Fibroblast of mammary gland (primary cell): ENCODE measurements at regions not wholly inside any gene's neighbourhood (a gene's known extent, or its start where the extent isn't known, plus 50 kb on each side); places are given as distances from the start of the nearest gene placed in this dataset.
"Not testable (repeated sequence)": the region's sequence is repeated elsewhere in the genome, so short reads cannot be mapped to it uniquely, and the experiment has no call there.

Experiments
- DNase-seq: peaks from one replicate; pipeline ENCODE4 v3.0.0-alpha.2; 2010; ENCODE audit warnings: low read depth
- H3K4me3 ChIP-seq: 2 replicates; pipeline ENCODE4 v1.5.1; 2011; ENCODE audit warnings: low read depth, mild to moderate bottlenecking, low read length, moderate library complexity; ENCODE audit not compliant: control insufficient read depth
- TF ChIP-seq, protein P1 (sequence below): conservative IDR thresholded peaks from 2 replicates; pipeline ENCODE4 v1.5.1; 2011; ENCODE audit warnings: low read depth, low read length, inconsistent platforms; ENCODE audit not compliant: control insufficient read depth, insufficient read depth

DNA sequence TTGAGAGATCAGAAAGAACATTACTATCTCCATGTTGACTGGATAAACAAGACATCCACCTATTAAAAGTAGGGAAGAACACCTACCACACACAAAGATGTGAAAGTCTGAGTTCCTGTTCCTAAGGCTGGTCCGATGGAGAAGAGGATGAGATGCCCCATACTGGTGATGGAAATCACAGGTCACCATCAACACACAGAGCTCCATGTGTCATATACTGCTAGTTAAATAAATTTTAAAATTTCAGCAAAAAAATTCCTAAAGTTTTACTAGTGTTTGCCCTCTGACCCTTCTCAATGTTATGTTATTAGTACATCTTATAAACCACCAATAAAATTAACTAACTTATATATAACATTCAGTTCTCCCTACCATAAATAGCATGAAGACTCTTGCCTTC, 59.1 kb downstream of the KCNA5 start:
- TF ChIP-seq, protein P1, sequence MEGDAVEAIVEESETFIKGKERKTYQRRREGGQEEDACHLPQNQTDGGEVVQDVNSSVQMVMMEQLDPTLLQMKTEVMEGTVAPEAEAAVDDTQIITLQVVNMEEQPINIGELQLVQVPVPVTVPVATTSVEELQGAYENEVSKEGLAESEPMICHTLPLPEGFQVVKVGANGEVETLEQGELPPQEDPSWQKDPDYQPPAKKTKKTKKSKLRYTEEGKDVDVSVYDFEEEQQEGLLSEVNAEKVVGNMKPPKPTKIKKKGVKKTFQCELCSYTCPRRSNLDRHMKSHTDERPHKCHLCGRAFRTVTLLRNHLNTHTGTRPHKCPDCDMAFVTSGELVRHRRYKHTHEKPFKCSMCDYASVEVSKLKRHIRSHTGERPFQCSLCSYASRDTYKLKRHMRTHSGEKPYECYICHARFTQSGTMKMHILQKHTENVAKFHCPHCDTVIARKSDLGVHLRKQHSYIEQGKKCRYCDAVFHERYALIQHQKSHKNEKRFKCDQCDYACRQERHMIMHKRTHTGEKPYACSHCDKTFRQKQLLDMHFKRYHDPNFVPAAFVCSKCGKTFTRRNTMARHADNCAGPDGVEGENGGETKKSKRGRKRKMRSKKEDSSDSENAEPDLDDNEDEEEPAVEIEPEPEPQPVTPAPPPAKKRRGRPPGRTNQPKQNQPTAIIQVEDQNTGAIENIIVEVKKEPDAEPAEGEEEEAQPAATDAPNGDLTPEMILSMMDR, result no peak
- H3K4me3 ChIP-seq, result no peak overlapping the region
- no peak for DNase-seq

DNA sequence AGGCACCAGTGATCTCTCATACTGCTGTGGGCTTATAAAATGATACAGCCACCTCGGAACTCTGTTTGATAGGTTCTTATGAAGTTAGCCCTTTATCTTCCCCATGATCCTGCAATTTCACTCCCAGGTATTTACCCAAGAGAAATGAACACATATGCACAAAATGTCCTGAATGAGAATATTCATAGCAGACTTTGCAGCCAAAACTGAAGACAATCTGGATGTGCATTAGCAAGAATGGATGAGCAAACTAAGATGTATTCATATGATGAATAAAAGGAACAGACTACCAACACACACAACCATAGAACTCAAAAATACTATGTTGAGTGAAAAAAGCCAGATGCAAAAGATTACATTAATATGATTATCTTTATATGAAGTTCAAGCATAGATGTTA, 66.7 kb downstream of the KCNA5 start:
- no peak overlapping the region for H3K4me3 ChIP-seq
- no peak for DNase-seq
- TF ChIP-seq, protein P1, result no peak

DNA sequence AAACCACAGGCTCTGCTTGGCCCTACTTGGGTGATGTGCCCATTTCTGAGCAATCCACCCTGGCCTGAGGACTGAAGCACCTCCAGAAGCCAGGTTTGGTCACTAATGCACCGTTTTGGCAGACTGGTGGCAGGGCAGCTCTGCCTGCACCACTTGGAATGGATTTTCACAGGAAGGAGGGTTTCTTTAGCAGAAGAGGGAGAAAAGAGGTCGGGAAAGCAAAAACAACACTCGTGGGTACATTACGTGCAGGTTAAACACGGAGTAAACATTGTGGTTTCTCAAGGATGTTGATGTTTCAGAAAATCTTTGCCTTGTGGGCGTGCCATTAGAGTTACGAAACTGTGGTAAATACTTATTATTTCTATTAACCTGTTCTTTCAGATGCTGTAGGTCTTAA, 70.8 kb downstream of the KCNA5 start:
- DNase-seq, result no peak

DNA sequence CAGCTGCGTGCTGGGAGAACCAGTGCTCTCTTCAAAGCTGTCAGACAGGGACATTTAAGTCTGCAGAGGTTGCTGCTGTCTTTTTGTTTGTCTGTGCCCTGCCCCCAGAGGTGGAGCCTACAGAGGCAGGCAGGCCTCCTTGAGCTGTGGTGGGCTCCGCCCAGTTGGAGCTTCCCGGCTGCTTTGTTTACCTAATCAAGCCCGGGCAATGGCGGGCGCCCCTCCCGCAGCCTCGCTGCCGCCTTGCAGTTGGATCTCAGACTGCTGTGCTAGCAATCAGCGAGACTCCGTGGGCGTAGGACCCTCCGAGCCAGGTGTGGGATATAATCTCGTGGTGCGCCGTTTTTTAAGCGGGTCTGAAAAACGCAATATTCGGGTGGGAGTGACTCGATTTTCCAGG, 78.1 kb downstream of the KCNA5 start:
- DNase-seq, H3K4me3 ChIP-seq: not testable (repeated sequence)

More for the DNA sequence above, 70.8 kb downstream of the KCNA5 start:
- no peak overlapping the region for H3K4me3 ChIP-seq
- TF ChIP-seq, protein P1, result no peak

DNA sequence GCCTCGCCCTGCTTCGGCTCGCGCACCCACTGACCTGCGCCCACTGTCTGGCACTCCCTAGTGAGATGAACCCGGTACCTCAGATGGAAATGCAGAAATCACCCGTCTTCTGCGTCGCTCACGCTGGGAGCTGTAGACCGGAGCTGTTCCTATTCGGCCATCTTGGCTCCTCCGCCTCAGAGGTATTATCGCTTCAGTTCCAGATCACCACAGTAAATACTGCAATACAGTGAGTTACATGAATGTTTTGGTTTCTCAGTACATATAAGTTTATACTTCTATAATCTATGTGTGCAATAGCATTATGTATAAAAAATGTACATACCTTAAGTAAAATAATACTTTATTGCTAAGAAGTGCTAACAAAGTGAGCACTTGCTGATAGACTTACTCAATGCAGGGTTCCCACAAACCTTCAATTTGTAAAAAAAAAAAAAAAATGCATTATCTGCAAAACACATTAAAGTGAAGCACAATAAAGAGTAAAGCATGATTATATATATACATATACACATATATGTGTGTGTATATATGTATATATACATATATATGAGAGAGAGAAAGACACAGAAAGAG, 78.7 kb downstream of the KCNA5 start:
- not testable (repeated sequence) for H3K4me3 ChIP-seq

DNA sequence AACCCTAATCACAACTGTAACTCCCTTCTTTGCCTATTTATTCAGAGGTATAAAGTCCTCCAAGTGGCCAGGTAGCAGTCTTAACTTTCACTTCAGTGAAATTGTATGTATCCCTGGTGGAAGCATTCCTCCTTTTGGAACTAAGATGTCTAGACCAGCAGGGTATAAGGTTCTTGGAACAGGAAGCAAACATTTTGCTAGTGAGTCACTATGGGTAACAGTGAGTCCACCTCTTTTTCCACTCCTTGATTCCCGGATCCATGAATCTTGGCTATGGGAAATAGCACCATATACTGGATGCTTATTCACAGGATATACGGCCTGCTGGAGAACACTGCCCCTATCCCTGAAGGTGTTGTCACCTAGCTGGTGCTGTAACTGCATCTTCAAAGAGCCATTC, 80.2 kb downstream of the KCNA5 start:
- H3K4me3 ChIP-seq, result no peak overlapping the region
- DNase-seq, result no peak
- TF ChIP-seq, protein P1, result no peak

More for the DNA sequence above, 78.7 kb downstream of the KCNA5 start:
- not testable (repeated sequence) for DNase-seq

DNA sequence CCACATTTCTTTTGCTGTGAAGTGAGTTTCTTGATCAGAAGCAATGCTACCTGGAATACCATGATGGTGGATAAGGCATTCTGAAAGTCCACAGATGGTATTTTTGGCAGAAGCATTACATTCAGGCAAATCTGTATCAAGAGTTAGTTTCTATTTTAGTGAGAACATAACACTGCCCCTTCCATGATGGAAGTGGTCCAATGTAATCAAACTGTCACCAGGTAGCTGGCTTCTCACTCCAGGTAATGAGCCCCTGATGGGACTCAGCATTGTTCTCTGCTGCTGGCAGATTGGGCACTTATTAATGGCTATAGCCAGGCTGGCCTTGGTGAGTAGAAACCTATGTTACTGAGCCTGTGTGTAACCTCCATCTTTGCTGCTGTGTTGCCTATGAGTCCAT, 80.7 kb downstream of the KCNA5 start:
- TF ChIP-seq, protein P1, result no peak
- H3K4me3 ChIP-seq, result no peak overlapping the region
- no peak for DNase-seq

DNA sequence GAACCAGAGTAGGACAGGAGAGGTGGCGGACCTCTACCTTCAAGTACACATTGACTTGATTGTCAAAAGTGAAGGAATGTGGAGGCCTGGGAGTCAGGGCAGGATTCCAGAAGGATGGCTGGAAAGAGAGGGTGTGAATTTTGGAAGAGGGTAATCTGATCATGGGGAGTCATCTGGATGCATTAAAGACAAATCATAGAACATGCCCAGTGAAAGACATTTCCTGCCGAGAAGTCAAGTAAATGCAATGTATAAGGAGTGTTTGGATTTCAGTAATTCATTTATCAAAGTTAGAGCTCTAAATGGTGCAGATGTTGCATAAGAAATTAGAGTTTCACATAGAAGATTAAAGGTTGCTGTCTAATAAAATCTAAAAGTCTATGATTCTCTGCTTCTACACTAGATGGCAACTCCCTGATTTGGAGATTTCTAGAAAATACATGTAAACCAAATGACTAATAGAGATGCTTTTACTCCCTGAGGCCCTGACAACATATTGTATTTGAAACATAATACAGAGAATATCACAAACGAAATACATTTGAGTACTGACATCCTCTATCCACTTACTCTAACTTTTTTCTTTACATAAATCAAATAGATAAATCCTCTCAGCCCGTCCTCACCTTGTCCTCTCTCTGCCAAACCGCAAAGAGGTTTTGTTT, 91.3 kb downstream of the KCNA5 start:
- DNase-seq, result no peak
- TF ChIP-seq, protein P1, result no peak
- no peak overlapping the region for H3K4me3 ChIP-seq
